ENCODE measurements at regions not wholly inside any gene's neighbourhood (a gene's known extent, or its start where the extent isn't known, plus 50 kb on each side); places are given as distances from the start of the nearest gene placed in this dataset.

GRCh38 chr21:34243562-34243961, 120.2 kb upstream of the KCNE2 start:
- ChIA-PET POLR2A (no interaction called here), CTCF (ENCODE audit: low intra/inter-chr PET ratio, low total read pairs) (interaction anchor here (1.8 kb wide), 1 partner anchor 319 kb away, joined by 17 read pairs; no protein-coding TSS in a partner anchor)
- WGBS (ENCODE audit: low lambda C conversion rate) = 0% methylated on average over 1 of the region's 1 CpG
- Histone ChIP-seq H3K9ac (ENCODE audit: insufficient read depth, low read depth, low read length) (no peak overlapping the region), H2AFZ (ENCODE audit: low read length) (no peak overlapping the region), H3K4me3 (replicated peaks in 1 of 3; ENCODE audit: insufficient read depth in 1 of 3, low read depth in 2 of 3, low read length in 3 of 3) (no peak overlapping the region), H3K4me1 (ENCODE audit: insufficient read depth, low read length) (no peaks in the 10 kb centered on the region), H3K27ac (ENCODE audit: extremely low read length, insufficient read depth, low read length) (no peak overlapping the region), H3K79me2 (ENCODE audit: insufficient read depth, low read length) (no peaks in the 10 kb centered on the region), H4K20me1 (ENCODE audit: insufficient read depth, low read length) (no peaks in the 10 kb centered on the region), H3K4me2 (ENCODE audit: low read depth, low read length) (no peak overlapping the region), H3K36me3 (replicated peaks in 1 of 2; ENCODE audit: control insufficient read depth in 1 of 2, insufficient read depth in 2 of 2, low read length in 2 of 2) (no peaks in the 10 kb centered on the region), H3K9me3 (ENCODE audit: low read length) (peaks cover 8% of the 10 kb centered on the region), H3K27me3 (ENCODE audit: control insufficient read depth in 1 of 2, insufficient read depth in 2 of 2, low read length in 2 of 2) (no peaks in the 10 kb centered on the region)
- ATAC-seq (peak; percentile 57; the same call in 2 of the 3 replicates), FAIRE-seq (no peak), DNase-seq (ENCODE audit: low spot score) (peak; percentile 5)
- TF ChIP-seq ZNF3 (CRISPR knock-in tag; IDR thresholded peaks at IDR 0.05) (no peak), TBX2 (CRISPR knock-in tag; IDR thresholded peaks at IDR 0.05; ENCODE audit: borderline replicate concordance) (no peak), KAT2B (IDR thresholded peaks at IDR 0.05; ENCODE audit: borderline replicate concordance, low read depth, low read length) (no peak), HOMEZ (CRISPR knock-in tag; IDR thresholded peaks at IDR 0.05; ENCODE audit: low read depth) (no peak), ZFP36 (IDR thresholded peaks at IDR 0.05; ENCODE audit: borderline replicate concordance, low read depth, low read length, partially characterized antibody) (no peak), NKX3-1 (CRISPR knock-in tag; IDR thresholded peaks at IDR 0.05) (no peak), ZNF644 (CRISPR knock-in tag; IDR thresholded peaks at IDR 0.05; ENCODE audit: low read depth) (no peak), IKZF1 (IDR thresholded peaks at IDR 0.05) (no peak), ZNF576 (CRISPR knock-in tag; IDR thresholded peaks at IDR 0.05) (peak; percentile 81; the same call in 1 of the 2 replicates), SMC3 (IDR thresholded peaks at IDR 0.05; ENCODE audit: low read length) (peak; percentile 77), SALL1 (CRISPR knock-in tag; IDR thresholded peaks at IDR 0.05) (no peak), ZNF512 (CRISPR knock-in tag; IDR thresholded peaks at IDR 0.05) (no peak), ZBTB20 (CRISPR knock-in tag; IDR thresholded peaks at IDR 0.05; ENCODE audit: borderline replicate concordance, low read depth) (no peak), ZNF75D (CRISPR knock-in tag; IDR thresholded peaks at IDR 0.05; ENCODE audit: borderline replicate concordance) (no peak), RAD21 (CRISPR knock-in tag; IDR thresholded peaks at IDR 0.05) (peak; percentile 14; the same call in 1 of the 2 replicates), STAG1 (CRISPR knock-in tag; IDR thresholded peaks at IDR 0.05) (peak; percentile 73), PHF21A (CRISPR knock-in tag; IDR thresholded peaks at IDR 0.05) (no peak), ZBTB1 (CRISPR knock-in tag; IDR thresholded peaks at IDR 0.05; ENCODE audit: borderline replicate concordance) (no peak), ZNF296 (CRISPR knock-in tag; conservative IDR thresholded peaks at IDR 0.05) (no peak), ZNF788 (CRISPR knock-in tag; IDR thresholded peaks at IDR 0.05; ENCODE audit: borderline replicate concordance) (no peak), CTCF (CRISPR knock-in tag; IDR thresholded peaks at IDR 0.05) (peak; percentile 59)
- BruUV-seq (replicated peaks) = no TSS peak
- intact Hi-C loops (cut with micrococcal nuclease; ENCODE audit: unreplicated experiment) = loop anchor here (2.0 kb wide), 1 partner anchor 319 kb away; no protein-coding TSS in a partner anchor
- in situ Hi-C loops (cut with HindIII; ENCODE audit: extremely low pct_ligation_motif_present, low pct_unique_long_range_greater_than_20kb) = loop anchor here (5.0 kb wide), 1 partner anchor 321 kb away; no protein-coding TSS in a partner anchor

All from HepG2 (cell line).